H1 (cell line): ENCODE measurements at regions not wholly inside any gene's neighbourhood (a gene's known extent, or its start where the extent isn't known, plus 50 kb on each side); places are given as distances from the start of the nearest gene placed in this dataset.

Source experiments
- CTCF ChIA-PET: fragments of 300-600 bp; sonication (Branson Sonifier 250); formaldehyde crosslinking; loops from one replicate; lab custom pipeline; 2021; ENCODE audit not compliant: partially characterized antibody; lab: Charles Lee
- POLR2A ChIA-PET: fragments of 300-600 bp; sonication (Branson Sonifier 250); formaldehyde crosslinking; loops from one replicate; lab custom pipeline; 2021; ENCODE audit warnings: inconsistent platforms; ENCODE audit not compliant: partially characterized antibody; lab: Charles Lee
- DNase-seq, 2 experiments: peaks; one replicate each; pipeline versions ENCODE4 v3.0.0 to v3.0.0-alpha.2; 2010 to 2022; ENCODE audit warnings: low spot score in 2 of 2, low read depth in 1 of 2, mixed read lengths in 1 of 2
- FAIRE-seq: peaks from 2 replicates; lab custom pipeline; 2011; peaks lifted over from hg19 to GRCh38; lab: Jason Lieb, UNC
- H2AFZ ChIP-seq: 2 replicates; pipeline ENCODE4 v1.8.1; 2012; ENCODE audit warnings: low read length, inconsistent platforms
- H2AK5ac ChIP-seq: 2 replicates; pipeline ENCODE4 v1.6.1; 2013; ENCODE audit warnings: low read depth, low read length
- H2BK120ac ChIP-seq: replicated peaks from 2 replicates; pipeline ENCODE3; 2013; ENCODE audit warnings: low read depth, low read length, inconsistent platforms
- H2BK12ac ChIP-seq: 2 replicates; pipeline ENCODE4 v1.6.1; 2013; ENCODE audit warnings: low read depth, low read length
- H2BK15ac ChIP-seq: 2 replicates; pipeline ENCODE4 v1.6.1; 2013; ENCODE audit warnings: low read length
- H2BK20ac ChIP-seq: 2 replicates; pipeline ENCODE4 v1.6.1; 2013; ENCODE audit warnings: low read length
- H2BK5ac ChIP-seq: 2 replicates; pipeline ENCODE4 v1.6.1; 2013; ENCODE audit warnings: low read depth, low read length
- H3K14ac ChIP-seq: 2 replicates; pipeline ENCODE4 v1.6.1; 2013; ENCODE audit warnings: inconsistent platforms; ENCODE audit not compliant: insufficient read length
- H3K18ac ChIP-seq: 2 replicates; pipeline ENCODE4 v1.6.1; 2013; ENCODE audit warnings: low read length; ENCODE audit errors: extremely low read depth
- H3K23ac ChIP-seq: 2 replicates; pipeline ENCODE4 v1.6.1; 2013; ENCODE audit warnings: inconsistent platforms; ENCODE audit not compliant: insufficient read length
- H3K23me2 ChIP-seq: 2 replicates; pipeline ENCODE4 v1.6.1; 2013; ENCODE audit warnings: low read depth, low read length
- H3K27ac ChIP-seq: 2 replicates; pipeline ENCODE4 v1.6.1; 2011; ENCODE audit warnings: low read depth, low read length, inconsistent platforms
- H3K27me3 ChIP-seq, 4 experiments: replicated peaks in 1 of 4; 1 replicate in 1 of 4; 2 replicates in 3 of 4; pipeline versions ENCODE4 v1.6.1 to v1.8.1; 2011 to 2013; ENCODE audit warnings: low read length in 3 of 4, mild to moderate bottlenecking in 3 of 4, inconsistent platforms in 2 of 4, mixed read lengths in 2 of 4, moderate library complexity in 1 of 4; ENCODE audit not compliant: control insufficient read depth in 3 of 4, insufficient read depth in 3 of 4; ENCODE audit errors: extremely low read depth in 1 of 4
- H3K36me3 ChIP-seq, 4 experiments: 2 replicates each; pipeline versions ENCODE4 v1.6.1 to v1.8.1; 2011 to 2013; ENCODE audit warnings: mild to moderate bottlenecking in 4 of 4, low read length in 3 of 4, moderate library complexity in 2 of 4, control low read depth in 1 of 4, inconsistent platforms in 1 of 4; ENCODE audit not compliant: insufficient read depth in 4 of 4, control insufficient read depth in 2 of 4
- H3K4ac ChIP-seq: replicated peaks from 2 replicates; pipeline ENCODE3; 2013; ENCODE audit warnings: low read length, low read depth, mixed read lengths, inconsistent platforms; ENCODE audit not compliant: insufficient read length
- H3K4me1 ChIP-seq, 4 experiments: replicated peaks in 1 of 4; 1 replicate in 1 of 4; 2 replicates in 3 of 4; pipeline versions ENCODE4 v1.6.1 to v1.8.1; 2011 to 2013; ENCODE audit warnings: low read length in 3 of 4, inconsistent platforms in 2 of 4, mixed read lengths in 1 of 4; ENCODE audit not compliant: insufficient read depth in 4 of 4, control insufficient read depth in 3 of 4
- H3K4me2 ChIP-seq, 2 experiments: 2 replicates each; pipeline versions ENCODE4 v1.6.1 to v1.8.1; 2011 to 2013; ENCODE audit warnings: low read depth in 2 of 2, low read length in 2 of 2, control low read depth in 1 of 2, inconsistent platforms in 1 of 2, mild to moderate bottlenecking in 1 of 2; ENCODE audit not compliant: insufficient read depth in 1 of 2
- H3K4me3 ChIP-seq, 4 experiments: fragments of 200-600, 300-600 bp in 1 of 4; sonication (generic), shearing (Covaris generic), sonication (Bioruptor Twin) in 1 of 4; 2 replicates each; pipeline versions ENCODE4 v1.5.1 to v1.8.1; 2011 to 2016; ENCODE audit warnings: low read length in 4 of 4, low read depth in 3 of 4, control low read depth in 2 of 4, inconsistent platforms in 2 of 4, mild to moderate bottlenecking in 2 of 4, mixed read lengths in 1 of 4, moderate library complexity in 1 of 4; ENCODE audit not compliant: insufficient read depth in 2 of 4; ENCODE audit errors: extremely low read depth in 1 of 4
- H3K56ac ChIP-seq: replicated peaks from 2 replicates; pipeline ENCODE3; 2013; ENCODE audit warnings: low read depth, mild to moderate bottlenecking, mixed read lengths, low read length, inconsistent platforms; ENCODE audit not compliant: insufficient read length
- H3K79me1 ChIP-seq: 2 replicates; pipeline ENCODE4 v1.6.1; 2013; ENCODE audit warnings: low read depth, low read length, control low read depth
- H3K79me2 ChIP-seq, 2 experiments: 2 replicates each; pipeline versions ENCODE4 v1.6.1 to v1.8.1; 2012 to 2013; ENCODE audit warnings: low read length in 2 of 2, mild to moderate bottlenecking in 2 of 2, inconsistent platforms in 1 of 2; ENCODE audit not compliant: insufficient read depth in 2 of 2, control insufficient read depth in 1 of 2
- H3K9ac ChIP-seq, 4 experiments: replicated peaks in 1 of 4; 1 replicate in 1 of 4; 2 replicates in 3 of 4; pipeline versions ENCODE4 v1.6.1 to v1.8.1; 2011 to 2013; ENCODE audit warnings: low read depth in 3 of 4, low read length in 3 of 4, control low read depth in 2 of 4, mild to moderate bottlenecking in 2 of 4, moderate library complexity in 2 of 4, inconsistent platforms in 1 of 4; ENCODE audit errors: extremely low read depth in 1 of 4
- H3K9me3 ChIP-seq, 2 experiments: 2 replicates each; pipeline versions ENCODE4 v1.6.1 to v1.8.1; 2012 to 2013; ENCODE audit warnings: mild to moderate bottlenecking in 2 of 2, moderate library complexity in 2 of 2, control low read depth in 1 of 2, inconsistent platforms in 1 of 2, low read depth in 1 of 2, low read length in 1 of 2, mixed read lengths in 1 of 2; ENCODE audit not compliant: insufficient read depth in 2 of 2
- H4K20me1 ChIP-seq, 2 experiments: replicated peaks in 1 of 2; 2 replicates each; pipeline versions ENCODE3 to v1.8.1; 2011 to 2013; ENCODE audit warnings: inconsistent platforms in 2 of 2, low read length in 2 of 2, mild to moderate bottlenecking in 1 of 2; ENCODE audit not compliant: insufficient read depth in 2 of 2, control insufficient read depth in 1 of 2
- H4K5ac ChIP-seq: 2 replicates; pipeline ENCODE4 v1.6.1; 2013; ENCODE audit warnings: low read length, low read depth, mixed read lengths, inconsistent platforms; ENCODE audit not compliant: insufficient read length
- H4K8ac ChIP-seq: 2 replicates; pipeline ENCODE4 v1.8.0; 2013; ENCODE audit warnings: mild to moderate bottlenecking, moderate library complexity, low read length, inconsistent platforms; ENCODE audit not compliant: insufficient read depth; ENCODE audit errors: extremely low read depth
- H4K91ac ChIP-seq: replicated peaks from 2 replicates; pipeline ENCODE3; 2013; ENCODE audit warnings: low read length, mixed read lengths, inconsistent platforms; ENCODE audit not compliant: insufficient read length
- EZH2 ChIP-seq: fragments of 200-600 bp; sonication (generic); IDR thresholded peaks from 2 replicates; pipeline ENCODE4 v1.7.1; 2012; ENCODE audit warnings: low read depth, mild to moderate bottlenecking, moderate library complexity, low read length, inconsistent platforms; ENCODE audit not compliant: severe bottlenecking
- JUND ChIP-seq: IDR thresholded peaks from 2 replicates; pipeline ENCODE4 v1.6.1; 2011; ENCODE audit warnings: mild to moderate bottlenecking, improper control_type of control experiment, low read length
- KDM1A ChIP-seq: fragments of 200-600, 300-600 bp; sonication (generic); IDR thresholded peaks from 2 replicates; pipeline ENCODE4 v1.7.1; 2016; ENCODE audit warnings: mild to moderate bottlenecking, low read length, borderline replicate concordance
- POU5F1 ChIP-seq: IDR thresholded peaks from 2 replicates; pipeline ENCODE4 v1.6.1; 2011; ENCODE audit warnings: low read depth, mild to moderate bottlenecking, low read length, moderate library complexity
- SAP30 ChIP-seq: fragments of 300-600 bp; sonication (generic); IDR thresholded peaks from 2 replicates; pipeline ENCODE4 v1.7.1; 2012; ENCODE audit warnings: low read length, moderate library complexity, mild to moderate bottlenecking, inconsistent platforms; ENCODE audit not compliant: insufficient read depth, insufficient replicate concordance
- SUZ12 ChIP-seq: fragments of 200-600 bp; sonication (generic); IDR thresholded peaks from 2 replicates; pipeline ENCODE4 v1.6.1; 2012; ENCODE audit warnings: mild to moderate bottlenecking, inconsistent platforms, low read length, moderate library complexity, mixed read lengths
- TAF7 ChIP-seq: optimal IDR thresholded peaks from 2 replicates; pipeline ENCODE3; 2011; ENCODE audit warnings: low read depth, mild to moderate bottlenecking, inconsistent platforms, low read length, moderate library complexity, borderline replicate concordance
- TEAD4 ChIP-seq: IDR thresholded peaks from 2 replicates; pipeline ENCODE4 v1.6.1; 2012; ENCODE audit warnings: low read depth, low read length, inconsistent platforms, mixed read lengths
- YY1 ChIP-seq: IDR thresholded peaks from 2 replicates; pipeline ENCODE4 v1.6.1; 2011; ENCODE audit warnings: low read depth, mild to moderate bottlenecking, low read length
- WGBS, 2 experiments: shearing (Covaris generic) in 1 of 2; methylation state at CpG; one replicate each; pipeline versions ENCODE4 v1.1.6 to v1.1.7; 2013 to 2015; ENCODE audit warnings: low lambda C conversion rate in 2 of 2, mixed read lengths in 2 of 2, inconsistent platforms in 1 of 2, low coverage in 1 of 2, missing lambda C conversion rate in 1 of 2; ENCODE audit not compliant: insufficient replicate concordance in 2 of 2, insufficient coverage in 1 of 2, insufficient read length in 1 of 2; ENCODE audit errors: extremely low coverage in 1 of 2, missing lambda C conversion rate in 1 of 2; 5-methylcytosine and 5-hydroxymethylcytosine counted together

GRCh38 chr6:113406048-113406695 is 451.0 kb upstream of the MARCKS start:
- H4K5ac ChIP-seq = no peak overlapping the region
- no peak overlapping the region for H3K4me2 ChIP-seq
- no peaks in the 10 kb centered on the region for H3K36me3 ChIP-seq
- H3K9me3 ChIP-seq = no peaks in the 10 kb centered on the region
- POLR2A ChIA-PET = no interaction called here
- no peaks in the 10 kb centered on the region for H3K4me1 ChIP-seq
- DNase-seq (no peak), FAIRE-seq (no peak)
- H3K56ac ChIP-seq = no peak overlapping the region
- H2BK5ac ChIP-seq = no peak overlapping the region
- no peak overlapping the region for H4K8ac ChIP-seq
- no peak overlapping the region for H3K9ac ChIP-seq
- H3K4ac ChIP-seq = no peak overlapping the region
- no peaks in the 10 kb centered on the region for H3K79me2 ChIP-seq
- H3K18ac ChIP-seq = no peak overlapping the region
- H3K14ac ChIP-seq = no peak overlapping the region
- no peak overlapping the region for H2AK5ac ChIP-seq
- no peak overlapping the region for H2BK15ac ChIP-seq
- no peak overlapping the region for H4K91ac ChIP-seq
- WGBS, 2 experiments = 86% methylated on average over 4 of the region's 4 CpGs; no CpG with 5 or more reads in 1 of the 2 experiments
- no peak overlapping the region for H3K4me3 ChIP-seq
- H2BK20ac ChIP-seq = no peak overlapping the region
- no peak overlapping the region for H3K23ac ChIP-seq
- H4K20me1 ChIP-seq = no peaks in the 10 kb centered on the region
- H3K79me1 ChIP-seq = no peaks in the 10 kb centered on the region
- CTCF ChIA-PET = interaction anchor here (1.1 kb wide), 1 partner anchor 99 kb away, joined by 3 read pairs; no protein-coding TSS in a partner anchor
- H3K23me2 ChIP-seq = no peaks in the 10 kb centered on the region
- no peak for TF ChIP-seq EZH2
- no peak for TF ChIP-seq YY1
- TF ChIP-seq KDM1A = no peak
- no peak for TF ChIP-seq TEAD4
- TF ChIP-seq SAP30 = no peak
- no peak for TF ChIP-seq TAF7
- no peak for TF ChIP-seq POU5F1
- TF ChIP-seq JUND = no peak
- no peak for TF ChIP-seq SUZ12
- H3K27me3 ChIP-seq = peaks cover 0 to 2% (median 0%) of the 10 kb centered on the region in 4 experiments; a peak in 1 of 7 replicates
- no peak overlapping the region for H2BK12ac ChIP-seq
- H2AFZ ChIP-seq = no peak overlapping the region
- H3K27ac ChIP-seq = no peak overlapping the region
- H2BK120ac ChIP-seq = no peak overlapping the region
